LNCAP (cell line): ENCODE measurements at regions not wholly inside any gene's neighbourhood (a gene's known extent, or its start where the extent isn't known, plus 50 kb on each side); places are given as distances from the start of the nearest gene placed in this dataset.

Experiments used
- CTCF ChIP-seq: fragments of 450-650 bp; IDR thresholded peaks from 2 replicates; pipeline ENCODE4 v1.5.1; 2017; ENCODE audit warnings: mild to moderate bottlenecking

DNA sequence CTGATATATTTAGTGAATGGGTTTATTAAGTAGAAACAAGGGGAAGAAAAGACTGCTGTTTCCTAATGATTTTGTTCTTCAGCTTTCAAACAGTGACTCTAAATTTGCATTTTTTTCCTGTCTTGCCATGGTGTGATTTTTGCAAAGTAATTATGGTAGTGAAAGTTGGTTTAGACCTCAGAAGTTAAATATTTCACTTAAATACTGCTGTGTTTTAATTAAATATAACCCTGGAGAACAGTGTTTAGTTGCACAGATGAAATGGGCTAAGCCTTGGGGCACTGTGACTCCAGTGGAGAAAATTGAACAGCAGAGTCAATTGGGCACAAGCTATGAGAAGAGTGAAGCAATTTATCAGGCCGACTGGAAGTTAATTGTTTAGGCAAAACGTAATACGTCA, 111.1 kb upstream of the MCHR2 start:
- no peak for TF ChIP-seq CTCF

DNA sequence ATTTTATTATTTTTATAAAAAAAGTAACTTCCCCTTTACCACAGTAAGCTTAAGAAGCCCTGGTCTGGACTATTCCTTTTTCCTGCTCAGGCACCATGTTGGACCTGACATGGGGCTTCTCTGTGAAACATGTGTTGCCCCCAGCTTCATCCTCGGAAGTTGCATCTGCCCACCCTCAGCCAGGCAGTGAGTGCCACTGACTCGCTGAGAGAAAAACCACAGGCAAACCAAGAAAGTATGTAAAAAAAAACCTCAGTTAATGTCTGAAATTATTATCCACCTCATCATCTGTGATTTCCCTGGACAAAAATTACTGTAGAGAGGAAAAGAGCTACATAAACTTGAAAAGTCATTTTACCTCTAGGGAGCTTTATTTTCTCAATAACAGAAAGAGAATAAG, 109.9 kb upstream of the MCHR2 start:
- no peak for TF ChIP-seq CTCF

- TF ChIP-seq CTCF, result no peak
These were observed 109.2 kb upstream of the MCHR2 start for GRCh38 chr6:100103194-100103593.

DNA sequence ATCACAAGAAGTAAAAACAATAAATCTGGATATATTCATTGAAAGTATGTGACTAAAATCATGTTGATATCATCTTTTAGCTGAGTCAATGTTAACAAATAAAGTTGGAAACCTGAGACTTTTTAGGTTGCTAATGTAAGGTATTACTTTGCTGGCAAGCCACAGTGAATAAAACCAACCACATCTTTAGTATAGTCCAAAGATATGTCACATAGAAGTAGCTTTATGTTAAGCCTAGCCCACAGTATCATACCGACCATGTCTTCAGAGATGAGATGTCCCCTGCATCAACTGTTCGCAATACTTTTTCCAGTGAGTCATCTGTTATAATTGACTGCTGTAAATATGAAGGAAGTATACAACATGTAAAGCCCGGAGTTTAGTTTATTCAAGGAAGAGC, 107.6 kb upstream of the MCHR2 start:
- TF ChIP-seq CTCF, result no peak

DNA sequence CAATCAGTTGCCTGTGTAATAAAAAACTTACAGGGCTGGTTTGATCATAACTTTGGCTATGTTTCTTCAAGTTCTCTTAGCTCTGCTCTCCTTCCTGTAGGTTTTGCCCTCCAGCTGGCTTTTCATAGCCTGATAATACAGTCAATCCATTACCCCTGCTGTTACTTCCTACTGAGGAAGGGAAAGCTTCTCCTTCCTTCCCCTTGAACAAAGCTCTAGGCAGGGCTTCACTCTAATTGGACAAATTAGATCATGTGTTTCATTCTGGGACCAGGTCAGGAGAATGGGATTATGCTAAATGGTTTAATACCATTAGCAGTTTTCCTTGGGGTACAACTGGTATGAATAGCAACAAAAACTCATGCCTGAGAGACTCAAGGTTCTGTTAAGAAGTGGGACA, 106.8 kb upstream of the MCHR2 start:
- no peak for TF ChIP-seq CTCF

DNA sequence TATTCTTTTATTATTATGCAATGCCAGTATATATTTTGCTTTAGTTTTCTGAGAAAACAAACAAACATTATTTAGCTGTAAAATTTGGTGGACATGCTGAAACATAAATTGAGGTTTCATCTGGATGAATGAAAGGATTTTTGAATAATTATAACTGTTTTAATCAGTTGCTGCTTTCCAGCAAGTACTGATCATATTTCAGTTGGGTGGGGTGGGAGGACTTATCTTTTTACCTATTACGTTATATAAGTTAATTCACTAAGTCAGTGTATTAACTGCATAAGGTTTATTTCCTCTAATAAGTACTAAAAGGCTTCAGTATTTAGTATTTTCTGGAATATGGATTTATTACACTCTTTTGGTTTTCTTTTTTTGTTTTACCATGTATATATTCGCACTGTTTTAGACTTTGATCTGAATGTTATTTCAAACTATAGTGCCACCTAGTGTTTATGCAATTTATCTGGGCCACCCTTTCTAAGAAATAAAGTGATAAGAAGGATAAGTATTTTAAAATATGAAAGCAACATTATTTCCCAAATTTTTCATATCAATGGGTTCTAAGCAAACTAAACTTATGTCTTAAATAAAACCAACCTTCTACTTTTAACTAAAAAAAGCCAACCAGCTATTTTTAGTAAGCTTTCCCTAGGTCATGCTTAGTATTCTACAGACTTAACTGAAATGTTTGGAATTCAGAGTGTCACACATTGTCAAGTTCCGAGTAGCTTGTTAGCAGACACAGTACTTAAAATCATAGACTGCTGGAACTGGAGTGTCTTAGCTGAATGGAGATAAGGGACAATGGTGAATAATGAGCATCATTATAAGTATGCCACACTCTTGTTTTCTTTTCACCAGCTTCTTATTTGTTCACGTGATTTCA, 105.4 kb upstream of the MCHR2 start:
- peak; percentile 74 for TF ChIP-seq CTCF

DNA sequence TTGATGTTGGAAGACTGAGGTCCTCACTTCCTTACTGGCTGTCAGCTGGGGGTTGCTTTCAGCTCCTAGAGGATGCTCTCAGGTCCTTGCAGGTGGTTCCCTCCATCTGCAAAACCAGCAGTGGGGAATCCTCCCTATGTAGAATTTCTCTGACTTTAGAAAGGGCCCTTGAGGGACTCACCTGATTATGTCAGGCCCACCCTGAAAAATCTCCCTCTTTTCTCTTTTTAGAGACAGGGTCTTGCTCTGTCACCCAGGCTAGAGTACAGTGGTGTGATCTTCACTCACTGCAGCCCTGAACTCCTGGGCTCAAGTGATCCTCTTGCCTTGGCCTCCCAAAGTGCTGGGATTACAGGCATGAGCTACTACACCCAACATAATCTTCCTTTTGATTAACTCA, 102.9 kb upstream of the MCHR2 start:
- no peak for TF ChIP-seq CTCF
